H1 (cell line): ENCODE measurements at regions not wholly inside any gene's neighbourhood (a gene's known extent, or its start where the extent isn't known, plus 50 kb on each side); places are given as distances from the start of the nearest gene placed in this dataset.

ENCODE experiments used
- CTCF ChIA-PET: fragments of 300-600 bp; sonication (Branson Sonifier 250); formaldehyde crosslinking; loops from one replicate; lab custom pipeline; 2021; ENCODE audit not compliant: partially characterized antibody; lab: Charles Lee
- POLR2A ChIA-PET: fragments of 300-600 bp; sonication (Branson Sonifier 250); formaldehyde crosslinking; loops from one replicate; lab custom pipeline; 2021; ENCODE audit warnings: inconsistent platforms; ENCODE audit not compliant: partially characterized antibody; lab: Charles Lee
- DNase-seq, 2 experiments: peaks; one replicate each; pipeline versions ENCODE4 v3.0.0 to v3.0.0-alpha.2; 2010 to 2022; ENCODE audit warnings: low spot score in 2 of 2, low read depth in 1 of 2, mixed read lengths in 1 of 2
- FAIRE-seq: peaks from 2 replicates; lab custom pipeline; 2011; peaks lifted over from hg19 to GRCh38; lab: Jason Lieb, UNC
- H2AFZ ChIP-seq: 2 replicates; pipeline ENCODE4 v1.8.1; 2012; ENCODE audit warnings: low read length, inconsistent platforms
- H2AK5ac ChIP-seq: 2 replicates; pipeline ENCODE4 v1.6.1; 2013; ENCODE audit warnings: low read depth, low read length
- H2BK120ac ChIP-seq: replicated peaks from 2 replicates; pipeline ENCODE3; 2013; ENCODE audit warnings: low read depth, low read length, inconsistent platforms
- H2BK12ac ChIP-seq: 2 replicates; pipeline ENCODE4 v1.6.1; 2013; ENCODE audit warnings: low read depth, low read length
- H2BK15ac ChIP-seq: 2 replicates; pipeline ENCODE4 v1.6.1; 2013; ENCODE audit warnings: low read length
- H2BK20ac ChIP-seq: 2 replicates; pipeline ENCODE4 v1.6.1; 2013; ENCODE audit warnings: low read length
- H2BK5ac ChIP-seq: 2 replicates; pipeline ENCODE4 v1.6.1; 2013; ENCODE audit warnings: low read depth, low read length
- H3K14ac ChIP-seq: 2 replicates; pipeline ENCODE4 v1.6.1; 2013; ENCODE audit warnings: inconsistent platforms; ENCODE audit not compliant: insufficient read length
- H3K18ac ChIP-seq: 2 replicates; pipeline ENCODE4 v1.6.1; 2013; ENCODE audit warnings: low read length; ENCODE audit errors: extremely low read depth
- H3K23ac ChIP-seq: 2 replicates; pipeline ENCODE4 v1.6.1; 2013; ENCODE audit warnings: inconsistent platforms; ENCODE audit not compliant: insufficient read length
- H3K23me2 ChIP-seq: 2 replicates; pipeline ENCODE4 v1.6.1; 2013; ENCODE audit warnings: low read depth, low read length
- H3K27ac ChIP-seq: 2 replicates; pipeline ENCODE4 v1.6.1; 2011; ENCODE audit warnings: low read depth, low read length, inconsistent platforms
- H3K27me3 ChIP-seq, 4 experiments: replicated peaks in 1 of 4; 1 replicate in 1 of 4; 2 replicates in 3 of 4; pipeline versions ENCODE4 v1.6.1 to v1.8.1; 2011 to 2013; ENCODE audit warnings: low read length in 3 of 4, mild to moderate bottlenecking in 3 of 4, inconsistent platforms in 2 of 4, mixed read lengths in 2 of 4, moderate library complexity in 1 of 4; ENCODE audit not compliant: control insufficient read depth in 3 of 4, insufficient read depth in 3 of 4; ENCODE audit errors: extremely low read depth in 1 of 4
- H3K36me3 ChIP-seq, 4 experiments: 2 replicates each; pipeline versions ENCODE4 v1.6.1 to v1.8.1; 2011 to 2013; ENCODE audit warnings: mild to moderate bottlenecking in 4 of 4, low read length in 3 of 4, moderate library complexity in 2 of 4, control low read depth in 1 of 4, inconsistent platforms in 1 of 4; ENCODE audit not compliant: insufficient read depth in 4 of 4, control insufficient read depth in 2 of 4
- H3K4ac ChIP-seq: replicated peaks from 2 replicates; pipeline ENCODE3; 2013; ENCODE audit warnings: low read length, low read depth, mixed read lengths, inconsistent platforms; ENCODE audit not compliant: insufficient read length
- H3K4me1 ChIP-seq, 4 experiments: replicated peaks in 1 of 4; 1 replicate in 1 of 4; 2 replicates in 3 of 4; pipeline versions ENCODE4 v1.6.1 to v1.8.1; 2011 to 2013; ENCODE audit warnings: low read length in 3 of 4, inconsistent platforms in 2 of 4, mixed read lengths in 1 of 4; ENCODE audit not compliant: insufficient read depth in 4 of 4, control insufficient read depth in 3 of 4
- H3K4me2 ChIP-seq, 2 experiments: 2 replicates each; pipeline versions ENCODE4 v1.6.1 to v1.8.1; 2011 to 2013; ENCODE audit warnings: low read depth in 2 of 2, low read length in 2 of 2, control low read depth in 1 of 2, inconsistent platforms in 1 of 2, mild to moderate bottlenecking in 1 of 2; ENCODE audit not compliant: insufficient read depth in 1 of 2
- H3K4me3 ChIP-seq, 4 experiments: fragments of 200-600, 300-600 bp in 1 of 4; sonication (generic), shearing (Covaris generic), sonication (Bioruptor Twin) in 1 of 4; 2 replicates each; pipeline versions ENCODE4 v1.5.1 to v1.8.1; 2011 to 2016; ENCODE audit warnings: low read length in 4 of 4, low read depth in 3 of 4, control low read depth in 2 of 4, inconsistent platforms in 2 of 4, mild to moderate bottlenecking in 2 of 4, mixed read lengths in 1 of 4, moderate library complexity in 1 of 4; ENCODE audit not compliant: insufficient read depth in 2 of 4; ENCODE audit errors: extremely low read depth in 1 of 4
- H3K56ac ChIP-seq: replicated peaks from 2 replicates; pipeline ENCODE3; 2013; ENCODE audit warnings: low read depth, mild to moderate bottlenecking, mixed read lengths, low read length, inconsistent platforms; ENCODE audit not compliant: insufficient read length
- H3K79me1 ChIP-seq: 2 replicates; pipeline ENCODE4 v1.6.1; 2013; ENCODE audit warnings: low read depth, low read length, control low read depth
- H3K79me2 ChIP-seq, 2 experiments: 2 replicates each; pipeline versions ENCODE4 v1.6.1 to v1.8.1; 2012 to 2013; ENCODE audit warnings: low read length in 2 of 2, mild to moderate bottlenecking in 2 of 2, inconsistent platforms in 1 of 2; ENCODE audit not compliant: insufficient read depth in 2 of 2, control insufficient read depth in 1 of 2
- H3K9ac ChIP-seq, 4 experiments: replicated peaks in 1 of 4; 1 replicate in 1 of 4; 2 replicates in 3 of 4; pipeline versions ENCODE4 v1.6.1 to v1.8.1; 2011 to 2013; ENCODE audit warnings: low read depth in 3 of 4, low read length in 3 of 4, control low read depth in 2 of 4, mild to moderate bottlenecking in 2 of 4, moderate library complexity in 2 of 4, inconsistent platforms in 1 of 4; ENCODE audit errors: extremely low read depth in 1 of 4
- H3K9me3 ChIP-seq, 2 experiments: 2 replicates each; pipeline versions ENCODE4 v1.6.1 to v1.8.1; 2012 to 2013; ENCODE audit warnings: mild to moderate bottlenecking in 2 of 2, moderate library complexity in 2 of 2, control low read depth in 1 of 2, inconsistent platforms in 1 of 2, low read depth in 1 of 2, low read length in 1 of 2, mixed read lengths in 1 of 2; ENCODE audit not compliant: insufficient read depth in 2 of 2
- H4K20me1 ChIP-seq, 2 experiments: replicated peaks in 1 of 2; 2 replicates each; pipeline versions ENCODE3 to v1.8.1; 2011 to 2013; ENCODE audit warnings: inconsistent platforms in 2 of 2, low read length in 2 of 2, mild to moderate bottlenecking in 1 of 2; ENCODE audit not compliant: insufficient read depth in 2 of 2, control insufficient read depth in 1 of 2
- H4K5ac ChIP-seq: 2 replicates; pipeline ENCODE4 v1.6.1; 2013; ENCODE audit warnings: low read length, low read depth, mixed read lengths, inconsistent platforms; ENCODE audit not compliant: insufficient read length
- H4K8ac ChIP-seq: 2 replicates; pipeline ENCODE4 v1.8.0; 2013; ENCODE audit warnings: mild to moderate bottlenecking, moderate library complexity, low read length, inconsistent platforms; ENCODE audit not compliant: insufficient read depth; ENCODE audit errors: extremely low read depth
- H4K91ac ChIP-seq: replicated peaks from 2 replicates; pipeline ENCODE3; 2013; ENCODE audit warnings: low read length, mixed read lengths, inconsistent platforms; ENCODE audit not compliant: insufficient read length
- BACH1 ChIP-seq: IDR thresholded peaks from 2 replicates; pipeline ENCODE4 v1.6.1; 2012; ENCODE audit warnings: low read length, improper control_type of control experiment
- CBX5 ChIP-seq: fragments of 300-800, 300-1000 bp; sonication (generic); IDR thresholded peaks from 2 replicates; pipeline ENCODE4 v1.7.1; 2016; ENCODE audit warnings: antibody characterized with exemption, low read length, low read depth
- CHD2 ChIP-seq: IDR thresholded peaks from 2 replicates; pipeline ENCODE4 v1.6.1; 2012; ENCODE audit warnings: low read length, improper control_type of control experiment
- HDAC2 ChIP-seq, 2 experiments: fragments of 300-600 bp in 1 of 2; sonication (generic) in 1 of 2; IDR thresholded peaks; 2 replicates each; pipeline ENCODE4 v1.6.1; 2011 to 2012; ENCODE audit warnings: low read depth in 2 of 2, low read length in 2 of 2, mild to moderate bottlenecking in 2 of 2, moderate library complexity in 2 of 2, borderline replicate concordance in 1 of 2, inconsistent platforms in 1 of 2
- KDM1A ChIP-seq: fragments of 200-600, 300-600 bp; sonication (generic); IDR thresholded peaks from 2 replicates; pipeline ENCODE4 v1.7.1; 2016; ENCODE audit warnings: mild to moderate bottlenecking, low read length, borderline replicate concordance
- NANOG ChIP-seq: IDR thresholded peaks from 2 replicates; pipeline ENCODE4 v1.6.1; 2011; ENCODE audit warnings: low read length, low read depth, mild to moderate bottlenecking, inconsistent platforms; ENCODE audit not compliant: insufficient read depth, poor library complexity, severe bottlenecking
- RXRA ChIP-seq: IDR thresholded peaks from 2 replicates; pipeline ENCODE4 v1.6.1; 2011; ENCODE audit warnings: low read depth, mild to moderate bottlenecking, low read length, moderate library complexity; ENCODE audit not compliant: insufficient read depth
- TAF7 ChIP-seq: optimal IDR thresholded peaks from 2 replicates; pipeline ENCODE3; 2011; ENCODE audit warnings: low read depth, mild to moderate bottlenecking, inconsistent platforms, low read length, moderate library complexity, borderline replicate concordance
- ZNF274 ChIP-seq: IDR thresholded peaks from 2 replicates; pipeline ENCODE4 v1.7.0; 2012; ENCODE audit warnings: low read length, borderline replicate concordance; ENCODE audit errors: extremely low read depth
- WGBS, 2 experiments: shearing (Covaris generic) in 1 of 2; methylation state at CpG; one replicate each; pipeline versions ENCODE4 v1.1.6 to v1.1.7; 2013 to 2015; ENCODE audit warnings: low lambda C conversion rate in 2 of 2, mixed read lengths in 2 of 2, inconsistent platforms in 1 of 2, low coverage in 1 of 2, missing lambda C conversion rate in 1 of 2; ENCODE audit not compliant: insufficient replicate concordance in 2 of 2, insufficient coverage in 1 of 2, insufficient read length in 1 of 2; ENCODE audit errors: extremely low coverage in 1 of 2, missing lambda C conversion rate in 1 of 2; 5-methylcytosine and 5-hydroxymethylcytosine counted together

- Histone ChIP-seq H3K56ac (no peak overlapping the region), H4K5ac (no peak overlapping the region)
- WGBS, 2 experiments = 81% methylated on average over 2 of the region's 2 CpGs; no CpG with 5 or more reads in 1 of the 2 experiments
These were observed 125.5 kb upstream of the PLXNA2 start for GRCh38 chr1:208369658-208370057.

More at GRCh38 chr1:208369658-208370057, 125.5 kb upstream of the PLXNA2 start:
- H2BK12ac ChIP-seq = no peak overlapping the region
- DNase-seq (no peak), FAIRE-seq (no peak)
- no peak overlapping the region for H3K4ac ChIP-seq
- no peak overlapping the region for H2BK15ac ChIP-seq
- no peak overlapping the region for H3K23ac ChIP-seq
- H3K14ac ChIP-seq = no peak overlapping the region
- H3K4me3 ChIP-seq = no peak overlapping the region
- H3K27ac ChIP-seq = no peak overlapping the region
- no peak overlapping the region for H2AK5ac ChIP-seq
- no peak overlapping the region for H2AFZ ChIP-seq
- ChIA-PET POLR2A (no interaction called here), CTCF (no interaction called here)
- H3K23me2 ChIP-seq = no peaks in the 10 kb centered on the region
- H3K4me1 ChIP-seq = peaks cover 2 to 6% (median 4%) of the 10 kb centered on the region in 4 experiments; a peak in 4 of 7 replicates
- H4K20me1 ChIP-seq = no peaks in the 10 kb centered on the region
- H4K91ac ChIP-seq = no peak overlapping the region
- H2BK120ac ChIP-seq = no peak overlapping the region
- H3K18ac ChIP-seq = no peak overlapping the region
- TF ChIP-seq NANOG = no peak
- TF ChIP-seq HDAC2 (IDR thresholded peaks at IDR 0.05; ENCODE audit: borderline replicate concordance in 1 of 2, low read depth in 2 of 2, low read length in 2 of 2) = no peak
- no peak for TF ChIP-seq CBX5
- TF ChIP-seq TAF7 = no peak
- TF ChIP-seq CHD2 = no peak
- TF ChIP-seq RXRA = no peak
- no peak for TF ChIP-seq KDM1A
- no peak for TF ChIP-seq ZNF274
- TF ChIP-seq BACH1 = no peak
- no peak overlapping the region for H3K9ac ChIP-seq
- no peaks in the 10 kb centered on the region for H3K79me2 ChIP-seq
- no peak overlapping the region for H3K4me2 ChIP-seq
- H3K36me3 ChIP-seq = no peaks in the 10 kb centered on the region
- no peak overlapping the region for H2BK5ac ChIP-seq
- H2BK20ac ChIP-seq = no peak overlapping the region
- H4K8ac ChIP-seq = no peak overlapping the region
- no peaks in the 10 kb centered on the region for H3K9me3 ChIP-seq
- H3K79me1 ChIP-seq = no peaks in the 10 kb centered on the region
- H3K27me3 ChIP-seq = no peaks in the 10 kb centered on the region
